GM12874 (cell line): ENCODE measurements at regions not wholly inside any gene's neighbourhood (a gene's known extent, or its start where the extent isn't known, plus 50 kb on each side); places are given as distances from the start of the nearest gene placed in this dataset.
A peak's percentile ranks its signal among the peaks of the same experiment; 100 is the strongest.

ENCODE experiments used
- CTCF ChIP-seq: IDR thresholded peaks from 2 replicates; pipeline ENCODE4 v1.5.1; 2011; ENCODE audit warnings: low read depth, mild to moderate bottlenecking, control low read depth, low read length, moderate library complexity; ENCODE audit not compliant: insufficient read depth

DNA sequence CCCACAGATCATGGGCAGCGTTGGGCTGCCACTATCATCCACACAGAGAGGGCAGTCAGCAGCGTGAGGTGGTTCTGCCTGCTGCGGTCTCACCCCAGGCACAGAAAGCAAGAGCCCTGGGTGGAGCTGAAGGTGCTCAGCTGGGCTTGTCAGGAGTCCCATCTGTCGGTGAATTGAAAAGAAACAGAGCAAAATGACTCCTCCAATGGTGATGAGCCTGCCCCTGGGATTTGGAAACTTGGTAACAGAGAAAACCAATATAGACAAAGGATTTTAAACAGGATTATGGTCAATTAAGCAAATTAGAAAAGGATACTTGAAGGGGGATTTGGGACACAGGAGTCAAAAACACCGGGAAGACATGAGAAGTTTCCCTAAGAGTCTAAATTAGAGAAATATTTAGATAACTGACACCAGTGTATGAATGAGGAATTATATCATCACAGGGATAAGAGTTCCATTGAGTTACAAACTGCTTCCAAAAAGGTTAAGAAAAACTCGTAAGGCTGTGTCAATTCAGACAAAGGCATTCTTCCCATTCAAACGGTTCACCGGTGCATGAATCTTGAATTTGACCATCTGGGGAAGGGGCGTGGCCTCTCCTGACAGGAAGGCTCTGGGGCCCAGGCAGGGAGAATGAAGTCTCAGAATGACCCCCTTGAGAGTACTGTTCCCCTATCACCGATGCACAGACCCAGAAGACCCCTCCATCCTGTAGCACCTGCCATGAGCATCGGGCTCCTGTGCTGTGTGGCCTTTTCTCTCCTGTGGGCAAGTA is 70.0 kb upstream of the PRSS58 start:
- no peak for TF ChIP-seq CTCF

DNA sequence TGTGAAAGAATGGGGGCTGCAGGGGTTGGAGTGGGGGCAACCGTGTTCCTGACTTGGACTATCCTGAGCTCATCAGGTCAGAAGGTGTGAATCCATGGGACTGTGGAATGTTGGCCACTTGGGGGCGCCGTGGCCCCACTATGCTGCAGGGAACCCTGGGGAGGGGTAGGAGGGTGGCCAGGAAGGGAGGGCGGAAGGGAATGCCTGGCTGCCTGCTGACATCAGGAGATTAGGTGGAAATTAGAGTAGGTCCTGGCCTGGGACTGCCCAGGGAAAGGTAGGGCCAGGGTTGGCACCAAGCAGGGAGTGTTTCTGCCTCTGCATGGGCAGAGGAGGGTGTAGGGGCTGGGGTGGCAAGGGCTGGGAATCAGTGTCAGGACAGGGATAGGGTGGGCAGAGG is 65.8 kb upstream of the PRSS58 start:
- TF ChIP-seq CTCF: peak; percentile 58

DNA sequence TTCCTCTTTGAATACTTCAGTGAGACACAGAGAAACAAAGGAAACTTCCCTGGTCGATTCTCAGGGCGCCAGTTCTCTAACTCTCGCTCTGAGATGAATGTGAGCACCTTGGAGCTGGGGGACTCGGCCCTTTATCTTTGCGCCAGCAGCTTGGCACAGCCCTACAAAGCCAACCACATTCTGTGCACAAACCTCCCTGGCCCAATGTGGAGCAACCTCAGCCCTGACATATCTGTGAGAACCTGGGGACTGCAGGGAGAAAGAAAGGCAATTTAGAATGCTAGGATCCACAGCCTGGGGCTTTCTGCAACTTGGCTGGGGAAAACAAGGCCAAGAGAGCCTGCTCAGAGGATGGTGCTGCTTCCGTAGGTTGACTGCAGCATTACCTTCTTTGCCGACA is 63.5 kb upstream of the PRSS58 start:
- no peak for TF ChIP-seq CTCF

DNA sequence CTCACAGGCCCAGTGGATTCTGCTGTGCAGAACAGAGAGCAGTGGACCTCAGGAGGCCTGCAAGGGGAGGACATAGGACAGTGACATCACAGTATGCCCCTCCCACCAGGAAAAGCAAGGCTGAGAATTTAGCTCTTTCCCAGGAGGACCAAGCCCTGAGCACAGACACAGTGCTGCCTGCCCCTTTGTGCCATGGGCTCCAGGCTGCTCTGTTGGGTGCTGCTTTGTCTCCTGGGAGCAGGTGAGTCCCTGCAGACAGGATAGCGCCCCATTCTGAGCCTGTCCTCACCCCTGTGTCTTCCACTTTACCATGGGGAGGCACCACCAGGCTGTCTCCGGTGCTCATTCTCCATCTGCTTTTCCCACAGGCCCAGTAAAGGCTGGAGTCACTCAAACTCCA is 63.0 kb upstream of the PRSS58 start:
- TF ChIP-seq CTCF: no peak

GRCh38 chr7:142319970-142320369 is 62.1 kb upstream of the PRSS58 start:
- peak; percentile 49; the same call in 1 of the 2 replicates for TF ChIP-seq CTCF

DNA sequence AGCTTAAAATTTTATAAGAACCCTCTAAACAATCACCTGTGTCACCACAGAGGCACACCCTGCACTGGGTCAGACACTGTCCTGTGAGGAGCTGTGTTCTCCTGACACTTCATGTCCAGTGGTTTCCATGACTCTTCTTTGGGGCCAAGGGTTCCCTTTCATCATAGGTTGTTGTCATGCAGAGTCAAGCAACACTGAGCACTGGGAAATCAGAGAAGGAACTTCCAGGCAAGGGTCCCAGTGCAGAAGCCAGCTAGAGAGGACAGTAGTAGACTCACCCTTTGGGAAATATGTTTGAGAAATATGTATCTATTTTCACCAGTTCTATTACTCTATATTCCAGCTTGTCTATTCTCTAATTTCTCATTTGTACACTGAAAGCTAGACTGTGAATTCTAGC is 56.4 kb upstream of the PRSS58 start:
- no peak for TF ChIP-seq CTCF

- TF ChIP-seq CTCF: no peak
Measured at GRCh38 chr7:142313528-142313927, 55.7 kb upstream of the PRSS58 start.
